HepG2 (cell line): ENCODE measurements at regions not wholly inside any gene's neighbourhood (a gene's known extent, or its start where the extent isn't known, plus 50 kb on each side); places are given as distances from the start of the nearest gene placed in this dataset.

ENCODE experiments used
- ATAC-seq: fragments of 200-7000 bp; cut with Tn5 transposase; 3 replicates; pipeline ENCODE4 v1.9.1; 2020; ENCODE audit warnings: mild to moderate bottlenecking, moderate library complexity
- BruUV-seq: library from RNA; stranded (reverse); fragments of 400-500 nt; replicated peaks from 2 replicates; lab custom pipeline; 2021; lab: Mats Ljungman, UMichigan
- CTCF ChIA-PET: fragments of 300-600 bp; formaldehyde crosslinking; extraction: SDS; loops from one replicate; lab custom pipeline; 2021; ENCODE audit warnings: low total read pairs, inconsistent platforms, low intra/inter-chr PET ratio; lab: Yijun Ruan, JAX
- POLR2A ChIA-PET: fragments of 350-600 bp; sonication (Branson Sonifier 250); formaldehyde crosslinking; loops from one replicate; lab custom pipeline; 2020; ENCODE audit warnings: antibody characterized with exemption, inconsistent platforms; lab: Yijun Ruan, JAX
- DNase-seq: peaks from one replicate; pipeline ENCODE4 v3.0.0-alpha.2; 2015; ENCODE audit warnings: low spot score
- FAIRE-seq: peaks from 3 replicates; lab custom pipeline; 2011; peaks lifted over from hg19 to GRCh38; lab: Jason Lieb, UNC
- H2AFZ ChIP-seq: one replicate; pipeline ENCODE4 v1.6.1; 2011; ENCODE audit warnings: low read length, inconsistent platforms
- H3K27ac ChIP-seq: fragments of 300-600 bp; 3 replicates; pipeline ENCODE4 v1.8.0; 2011; ENCODE audit warnings: mixed run types, mild to moderate bottlenecking, mixed read lengths, low read length, inconsistent platforms; ENCODE audit not compliant: insufficient read depth; ENCODE audit errors: extremely low read length
- H3K27me3 ChIP-seq, 2 experiments: fragments of 200-600 bp in 1 of 2; 2 replicates in 1 of 2; 3 replicates in 1 of 2; pipeline versions ENCODE4 v1.6.0 to v1.8.0; 2011; ENCODE audit warnings: low read length in 2 of 2, mild to moderate bottlenecking in 2 of 2, moderate library complexity in 2 of 2, inconsistent platforms in 1 of 2; ENCODE audit not compliant: insufficient read depth in 2 of 2, control insufficient read depth in 1 of 2
- H3K36me3 ChIP-seq, 2 experiments: fragments of 200-600 bp in 1 of 2; replicated peaks in 1 of 2; 2 replicates in 1 of 2; 3 replicates in 1 of 2; pipeline versions ENCODE4 v1.5.1 to v1.8.0; 2011; ENCODE audit warnings: low read length in 2 of 2, inconsistent platforms in 1 of 2; ENCODE audit not compliant: insufficient read depth in 2 of 2, control insufficient read depth in 1 of 2
- H3K4me1 ChIP-seq: 2 replicates; pipeline ENCODE4 v1.5.1; 2012; ENCODE audit warnings: low read length, inconsistent platforms; ENCODE audit not compliant: insufficient read depth
- H3K4me2 ChIP-seq: 2 replicates; pipeline ENCODE4 v1.6.0; 2011; ENCODE audit warnings: low read depth, low read length, inconsistent platforms
- H3K4me3 ChIP-seq, 3 experiments: fragments of 200-600 bp in 1 of 3; sonication (generic), shearing (Covaris generic) in 1 of 3; replicated peaks in 1 of 3; 2 replicates each; pipeline ENCODE4 v1.5.1; 2011 to 2016; ENCODE audit warnings: low read length in 3 of 3, inconsistent platforms in 2 of 3, low read depth in 2 of 3, mild to moderate bottlenecking in 2 of 3, control low read depth in 1 of 3, mixed read lengths in 1 of 3; ENCODE audit not compliant: insufficient read depth in 1 of 3
- H3K79me2 ChIP-seq: one replicate; pipeline ENCODE4 v1.6.1; 2011; ENCODE audit warnings: low read length, inconsistent platforms; ENCODE audit not compliant: insufficient read depth
- H3K9ac ChIP-seq: 2 replicates; pipeline ENCODE4 v1.6.0; 2011; ENCODE audit warnings: mild to moderate bottlenecking, low read depth, low read length, inconsistent platforms; ENCODE audit not compliant: insufficient read depth
- H3K9me3 ChIP-seq: 2 replicates; pipeline ENCODE4 v1.5.1; 2012; ENCODE audit warnings: mild to moderate bottlenecking, low read length
- H4K20me1 ChIP-seq: 2 replicates; pipeline ENCODE4 v1.6.0; 2011; ENCODE audit warnings: inconsistent platforms, mild to moderate bottlenecking, low read length, moderate library complexity; ENCODE audit not compliant: insufficient read depth
- BRCA1 ChIP-seq: sonication (generic); formaldehyde crosslinking; IDR thresholded peaks from 2 replicates; pipeline ENCODE4 v1.4.0; 2020; ENCODE audit warnings: missing genetic modification reagents
- CBX5 ChIP-seq: sonication (generic); formaldehyde crosslinking; IDR thresholded peaks from 2 replicates; pipeline ENCODE4 v1.4.0; 2020; ENCODE audit warnings: missing genetic modification reagents, borderline replicate concordance
- CREB1 ChIP-seq, 2 experiments: fragments of 450-650 bp in 1 of 2; IDR thresholded peaks; 2 replicates each; pipeline ENCODE4 v1.6.1; 2016 to 2017; ENCODE audit warnings: control low read depth in 1 of 2, mild to moderate bottlenecking in 1 of 2, missing compliant biosample characterization in 1 of 2, missing genetic modification characterization in 1 of 2
- KAT2B ChIP-seq: fragments of 150-350 bp; IDR thresholded peaks from 2 replicates; pipeline ENCODE4 v1.6.1; 2014; ENCODE audit warnings: low read depth, low read length, borderline replicate concordance
- MEIS2 ChIP-seq: sonication (generic); formaldehyde crosslinking; IDR thresholded peaks from 2 replicates; pipeline ENCODE4 v1.9.0; 2021; ENCODE audit warnings: mild to moderate bottlenecking, missing genetic modification reagents
- MIXL1 ChIP-seq: IDR thresholded peaks from 2 replicates; pipeline ENCODE4 v1.6.1; 2016
- SOX13 ChIP-seq, 3 experiments: fragments of 450-650 bp in 1 of 3; sonication (generic) in 1 of 3; formaldehyde crosslinking in 1 of 3; IDR thresholded peaks in 2 of 3; conservative IDR thresholded peaks in 1 of 3; 2 replicates each; pipeline versions ENCODE4 v1.5.0 to v1.6.1; 2016 to 2020; ENCODE audit warnings: antibody characterized with exemption in 1 of 3, mild to moderate bottlenecking in 1 of 3, missing compliant biosample characterization in 1 of 3, missing genetic modification reagents in 1 of 3, moderate library complexity in 1 of 3
- SYNCRIP ChIP-seq: fragments of 200-400 bp; formaldehyde crosslinking; IDR thresholded peaks from 2 replicates; pipeline ENCODE4 v1.6.1; 2018; ENCODE audit warnings: mild to moderate bottlenecking, low read depth, low read length; ENCODE audit not compliant: insufficient read depth
- ZBED4 ChIP-seq: sonication (generic); formaldehyde crosslinking; IDR thresholded peaks from 2 replicates; pipeline ENCODE4 v1.4.0; 2020; ENCODE audit warnings: missing genetic modification reagents, borderline replicate concordance
- ZNF205 ChIP-seq: IDR thresholded peaks from 2 replicates; pipeline ENCODE4 v1.6.1; 2018; ENCODE audit warnings: missing biosample characterization, missing genetic modification reagents
- ZNF362 ChIP-seq: sonication (generic); formaldehyde crosslinking; IDR thresholded peaks from 2 replicates; pipeline ENCODE4 v1.4.0; 2020; ENCODE audit warnings: missing genetic modification reagents, mild to moderate bottlenecking, borderline replicate concordance
- ZNF552 ChIP-seq: sonication (generic); formaldehyde crosslinking; IDR thresholded peaks from 2 replicates; pipeline ENCODE4 v1.9.0; 2022; ENCODE audit warnings: missing genetic modification reagents, mild to moderate bottlenecking, borderline replicate concordance
- ZNF556 ChIP-seq: sonication (generic); formaldehyde crosslinking; IDR thresholded peaks from 2 replicates; pipeline ENCODE4 v1.4.0; 2020; ENCODE audit warnings: mild to moderate bottlenecking, missing genetic modification reagents, borderline replicate concordance
- ZNF574 ChIP-seq: sonication (generic); formaldehyde crosslinking; IDR thresholded peaks from 2 replicates; pipeline ENCODE4 v1.4.0; 2020; ENCODE audit warnings: missing genetic modification reagents
- ZNF747 ChIP-seq: sonication (generic); formaldehyde crosslinking; IDR thresholded peaks from 2 replicates; pipeline ENCODE4 v1.8.1; 2023; ENCODE audit warnings: missing genetic modification reagents, mild to moderate bottlenecking, borderline replicate concordance
- ZNF790 ChIP-seq: sonication (generic); formaldehyde crosslinking; IDR thresholded peaks from 2 replicates; pipeline ENCODE4 v1.8.0; 2022; ENCODE audit warnings: missing genetic modification reagents, mild to moderate bottlenecking, borderline replicate concordance
- WGBS: methylation state at CpG from one replicate; pipeline ENCODE4 v1.1.6; 2017; ENCODE audit warnings: low lambda C conversion rate; 5-methylcytosine and 5-hydroxymethylcytosine counted together
- in situ Hi-C: cut with HindIII; loops from 2 replicates; pipeline ENCODE4 v1.10.0; 2017; ENCODE audit warnings: low pct_unique_long_range_greater_than_20kb; ENCODE audit not compliant: extremely low pct_ligation_motif_present
- intact Hi-C: fragments of 100-400 bp; cut with micrococcal nuclease; formaldehyde crosslinking; loops from one replicate; pipeline ENCODE4 v1.10.0; 2022; ENCODE audit not compliant: unreplicated experiment

GRCh38 chr9:1208157-1208556 is 158.0 kb downstream of the DMRT2 start (continued):
- TF ChIP-seq MEIS2 (no peak), SYNCRIP (no peak), ZNF790 (CRISPR knock-in tag) (no peak), ZNF362 (no peak), KAT2B (no peak), CREB1 (IDR thresholded peaks at IDR 0.05) (no peak), CREB1 (CRISPR knock-in tag; IDR thresholded peaks at IDR 0.05) (no peak), ZNF574 (CRISPR knock-in tag) (no peak)

- Histone ChIP-seq H3K9ac (no peak overlapping the region), H3K79me2 (no peaks in the 10 kb centered on the region), H3K4me3 (no peak overlapping the region), H3K4me1 (no peaks in the 10 kb centered on the region), H3K27me3 (no peaks in the 10 kb centered on the region), H3K36me3 (no peaks in the 10 kb centered on the region), H2AFZ (no peak overlapping the region), H3K27ac (no peak overlapping the region), H4K20me1 (no peaks in the 10 kb centered on the region), H3K4me2 (no peak overlapping the region), H3K9me3 (no peaks in the 10 kb centered on the region)
- BruUV-seq: no TSS peak
- ATAC-seq: no peak
- no peak for DNase-seq
- TF ChIP-seq ZNF747: no peak
- no peak for TF ChIP-seq BRCA1 (CRISPR knock-in tag)
- TF ChIP-seq SOX13 (IDR thresholded peaks at IDR 0.05): no peak
- TF ChIP-seq SOX13 (CRISPR knock-in tag; conservative IDR thresholded peaks at IDR 0.05 in 1 of 2, IDR thresholded peaks at IDR 0.05 in 1 of 2): no peak
- TF ChIP-seq ZNF556 (CRISPR knock-in tag): no peak
- no peak for TF ChIP-seq ZNF552
- no peak for TF ChIP-seq ZNF205 (CRISPR knock-in tag)
- no peak for TF ChIP-seq MIXL1 (CRISPR knock-in tag)
- no peak for TF ChIP-seq ZBED4 (CRISPR knock-in tag)
- no peak for TF ChIP-seq CBX5 (CRISPR knock-in tag)
- no peak for FAIRE-seq
- ChIA-PET CTCF (no interaction called here), POLR2A (no interaction called here)
- in situ Hi-C loops (no loop called here), intact Hi-C loops (no loop called here)
- 16% methylated on average over 2 of the region's 3 CpGs for WGBS
These were observed 160.8 kb downstream of the DMRT2 start for GRCh38 chr9:1210954-1211353.
